ENCODE measurements at regions not wholly inside any gene's neighbourhood (a gene's known extent, or its start where the extent isn't known, plus 50 kb on each side); places are given as distances from the start of the nearest gene placed in this dataset.

DNA sequence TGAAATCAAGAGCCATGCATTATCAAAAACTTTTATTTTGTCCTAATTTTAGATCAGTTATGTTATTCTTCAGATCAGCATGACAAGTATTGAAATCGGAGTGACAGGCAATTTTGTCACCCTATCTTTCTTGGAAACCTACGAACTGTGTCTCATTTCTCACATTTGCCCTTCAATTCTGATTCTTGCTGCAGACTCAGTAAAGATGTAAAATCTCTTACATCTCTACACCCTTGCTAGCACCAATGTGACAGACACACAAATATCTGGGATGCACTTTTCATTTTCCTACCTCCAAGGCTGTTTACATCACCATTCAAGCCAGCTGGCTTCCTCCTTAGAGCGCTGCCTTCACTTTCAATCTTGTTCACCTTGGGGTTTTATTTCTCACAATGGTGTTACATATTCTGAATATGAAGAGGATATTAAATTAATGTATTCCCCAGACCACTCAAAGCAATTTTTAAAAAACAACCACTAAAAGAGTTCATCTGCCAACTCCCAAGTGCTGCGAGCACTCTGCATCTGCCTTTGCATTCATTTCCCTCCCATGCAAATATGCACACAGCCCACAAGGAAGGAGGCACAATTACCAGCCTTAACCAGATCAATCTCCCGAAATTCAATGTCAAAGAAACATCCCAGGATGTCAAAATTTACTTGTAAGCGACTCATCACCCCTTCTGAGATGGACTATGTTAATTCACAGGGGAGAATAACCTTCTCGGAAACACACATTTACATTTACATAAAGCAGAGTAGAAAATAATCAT lies 164.3 kb downstream of the ENC1 start:
- H3K4me3 Mint-ChIP-seq = no peak overlapping the region
- no peaks in the 10 kb centered on the region for H3K9me3 Mint-ChIP-seq
- no peak overlapping the region for H3K27ac Mint-ChIP-seq
- H3K36me3 Mint-ChIP-seq = no peaks in the 10 kb centered on the region
- DNase-seq (no peak), ATAC-seq (replicated peaks) (no peak)
- peaks cover 7 to 8% of the 10 kb centered on the region in 2 donors for H3K27me3 Mint-ChIP-seq
- peaks cover 2 to 3% of the 10 kb centered on the region in 2 donors for H3K4me1 Mint-ChIP-seq

DNA sequence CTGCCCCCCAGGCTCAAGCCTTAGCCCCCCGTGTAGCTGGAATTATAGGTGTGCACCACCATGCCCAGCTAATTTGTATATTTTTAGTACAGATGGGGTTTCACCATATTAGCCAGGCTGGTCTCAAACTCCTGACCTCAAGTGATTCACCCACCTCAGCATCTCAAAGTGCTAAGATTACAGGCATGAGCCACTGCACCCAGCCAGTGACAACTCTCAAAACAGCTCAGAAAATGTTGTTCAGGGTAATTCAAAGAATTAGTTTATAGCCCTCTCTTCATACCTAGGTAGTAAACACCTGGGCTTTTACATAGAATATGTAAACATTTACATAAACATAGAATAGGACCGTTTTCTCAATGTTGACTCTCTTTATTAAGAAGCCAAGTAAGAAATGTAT lies 168.7 kb downstream of the ENC1 start:
- Mint-ChIP-seq H3K4me1 (peaks cover 0 to 3% of the 10 kb centered on the region in 2 donors), H3K4me3 (no peak overlapping the region), H3K9me3 (no peaks in the 10 kb centered on the region), H3K27me3 (peaks cover 15 to 18% of the 10 kb centered on the region in 2 donors), H3K27ac (no peak overlapping the region), H3K36me3 (no peaks in the 10 kb centered on the region)
- DNase-seq = no peak
- ATAC-seq (replicated peaks) = no peak

DNA sequence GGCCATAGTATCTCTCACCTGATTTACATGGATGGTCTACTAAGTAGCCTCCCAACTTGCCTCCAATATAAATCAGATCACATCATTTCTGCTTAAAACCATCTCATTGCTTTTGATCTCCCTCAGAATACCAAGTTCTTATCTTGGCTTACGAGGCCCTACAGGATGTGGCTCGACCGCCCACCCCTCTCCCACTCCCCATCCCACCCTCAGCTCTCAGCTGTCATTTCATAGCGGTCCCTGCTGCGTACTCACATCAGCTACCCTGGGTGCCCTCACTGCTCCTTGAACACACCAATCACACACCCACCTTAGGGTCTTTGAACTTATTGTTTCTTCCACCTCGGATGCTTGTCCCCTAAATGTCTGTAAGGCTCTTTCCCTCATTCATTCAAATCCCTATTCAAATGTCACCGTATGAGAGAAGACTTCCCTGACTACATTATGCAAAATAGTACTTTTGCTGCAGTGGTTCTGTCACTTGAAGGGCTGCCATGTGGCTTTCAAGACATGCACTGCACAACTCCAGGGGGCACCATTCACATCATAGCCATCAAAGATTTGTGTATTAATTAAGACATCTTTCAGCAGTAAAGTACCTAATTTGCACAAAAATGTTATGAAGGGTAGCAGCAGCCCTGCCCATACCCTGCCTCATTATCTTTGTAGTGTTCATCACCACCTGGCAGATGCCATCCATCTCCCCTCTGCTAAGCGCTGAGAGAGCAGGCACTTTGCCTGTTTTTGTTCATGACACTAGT lies 171.1 kb downstream of the ENC1 start:
- no peak for DNase-seq
- H3K36me3 Mint-ChIP-seq = no peaks in the 10 kb centered on the region
- no peaks in the 10 kb centered on the region for H3K4me1 Mint-ChIP-seq
- no peak overlapping the region for H3K4me3 Mint-ChIP-seq
- no peaks in the 10 kb centered on the region for H3K9me3 Mint-ChIP-seq
- H3K27me3 Mint-ChIP-seq = peaks cover 11% of the 10 kb centered on the region in 2 donors
- no peak for ATAC-seq (replicated peaks)
- H3K27ac Mint-ChIP-seq = no peak overlapping the region

DNA sequence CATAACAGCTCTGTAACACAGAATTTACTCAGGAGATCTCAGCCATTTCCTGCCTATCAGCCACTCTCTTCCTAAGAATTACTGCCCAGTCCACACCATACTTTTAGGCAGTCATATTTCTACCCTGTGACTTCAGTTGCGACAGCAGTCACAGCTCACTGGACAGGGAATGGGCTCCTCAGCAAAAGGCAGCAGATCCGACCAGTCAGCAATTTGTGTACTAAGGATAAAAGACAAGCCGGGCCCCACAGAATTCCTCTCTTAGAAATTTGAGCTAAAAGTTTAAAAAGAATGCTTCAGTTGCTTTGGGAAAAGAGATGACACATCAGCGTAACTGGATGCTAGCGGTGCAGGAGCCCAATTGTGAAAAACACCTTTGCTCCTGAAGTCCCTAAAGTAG lies 172.1 kb downstream of the ENC1 start:
- no peak for ATAC-seq (replicated peaks)
- H3K36me3 Mint-ChIP-seq = no peaks in the 10 kb centered on the region
- H3K27ac Mint-ChIP-seq = no peak overlapping the region
- H3K27me3 Mint-ChIP-seq = peaks cover 11% of the 10 kb centered on the region in 2 donors
- H3K9me3 Mint-ChIP-seq = no peaks in the 10 kb centered on the region
- DNase-seq = no peak
- H3K4me3 Mint-ChIP-seq = no peak overlapping the region
- H3K4me1 Mint-ChIP-seq = no peaks in the 10 kb centered on the region

DNA sequence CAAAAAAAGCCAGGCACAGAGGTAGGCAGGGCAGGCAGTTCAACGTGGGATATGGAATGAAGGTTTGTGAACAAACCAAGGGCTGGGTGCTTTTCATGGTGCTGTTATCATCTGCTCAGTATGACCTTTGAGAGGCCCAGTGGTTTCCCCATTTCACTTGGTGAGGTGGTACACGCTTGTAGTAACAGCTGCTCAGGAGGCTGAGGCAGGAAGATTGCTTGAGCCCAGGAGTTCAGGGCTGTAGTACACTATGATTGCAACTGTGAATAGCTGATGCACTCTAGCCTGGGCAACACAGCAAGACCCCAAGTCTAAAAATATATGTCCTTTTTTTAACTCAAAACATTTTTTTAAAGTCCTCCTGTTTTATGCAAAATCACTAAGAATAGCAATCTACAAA lies 174.8 kb downstream of the ENC1 start:
- peaks cover 19% of the 10 kb centered on the region in 2 donors for H3K27me3 Mint-ChIP-seq
- DNase-seq = no peak
- no peak overlapping the region for H3K27ac Mint-ChIP-seq
- no peaks in the 10 kb centered on the region for H3K36me3 Mint-ChIP-seq
- H3K4me3 Mint-ChIP-seq = no peak overlapping the region
- H3K4me1 Mint-ChIP-seq = no peaks in the 10 kb centered on the region
- no peaks in the 10 kb centered on the region for H3K9me3 Mint-ChIP-seq
- ATAC-seq (replicated peaks) = no peak

DNA sequence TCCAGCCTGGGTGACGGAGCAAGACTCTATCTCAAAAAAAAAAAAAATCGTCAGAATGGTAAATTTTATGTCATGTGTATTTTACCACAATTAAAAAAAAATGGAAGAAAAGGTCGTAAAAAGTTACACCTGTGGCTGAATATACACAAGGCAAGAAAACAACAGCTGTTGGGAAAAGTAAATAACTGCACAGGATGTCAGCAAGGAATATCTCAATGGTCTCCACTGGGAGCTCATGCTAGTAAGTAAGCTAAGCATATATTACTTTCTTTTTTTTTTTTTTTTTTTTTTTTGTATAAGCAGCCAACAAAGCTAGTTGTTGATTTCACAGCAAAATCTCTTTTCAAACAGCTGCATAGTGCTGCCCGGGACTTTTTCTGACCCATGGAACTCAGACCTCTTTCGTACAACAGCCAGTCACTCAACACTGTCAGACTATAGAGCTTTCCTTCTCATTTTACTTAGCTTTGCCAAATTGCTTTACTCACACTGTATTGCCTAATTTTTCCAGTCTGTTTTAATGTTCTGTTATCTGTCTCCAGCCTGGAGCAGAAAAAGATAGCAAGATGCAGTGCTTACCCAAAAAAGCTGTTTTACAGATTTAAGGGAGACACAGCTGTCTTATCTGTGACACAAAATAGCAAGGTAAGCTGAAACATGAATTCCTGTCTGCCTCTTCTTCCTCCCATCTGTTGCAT lies 175.9 kb downstream of the ENC1 start:
- ATAC-seq (replicated peaks) (no peak), DNase-seq (no peak)
- Mint-ChIP-seq H3K4me1 (no peaks in the 10 kb centered on the region), H3K36me3 (no peaks in the 10 kb centered on the region), H3K9me3 (no peaks in the 10 kb centered on the region), H3K27ac (no peak overlapping the region), H3K4me3 (no peak overlapping the region), H3K27me3 (peaks cover 16 to 18% of the 10 kb centered on the region in 2 donors)

DNA sequence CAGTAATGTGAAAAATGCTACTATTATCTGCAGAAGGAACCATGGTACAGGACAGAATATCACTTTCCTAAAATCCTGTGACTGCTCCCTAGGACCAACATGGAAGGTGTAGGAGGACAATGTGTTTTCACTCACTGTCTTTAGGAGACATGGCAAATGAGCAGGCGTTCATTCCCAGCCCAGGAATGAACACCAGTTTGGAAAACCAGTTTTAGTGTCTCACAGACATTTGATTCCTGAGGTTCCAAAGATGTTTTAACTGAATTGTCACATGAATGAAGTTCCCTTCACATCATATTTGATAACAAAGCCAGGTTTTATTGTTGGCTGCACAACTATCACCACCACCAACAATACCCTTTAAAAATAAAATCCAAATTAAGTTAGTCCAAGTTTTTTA lies 178.2 kb downstream of the ENC1 start:
- Mint-ChIP-seq H3K27ac (no peak overlapping the region), H3K4me3 (no peak overlapping the region), H3K27me3 (peaks cover 13 to 14% of the 10 kb centered on the region in 2 donors), H3K36me3 (no peaks in the 10 kb centered on the region), H3K9me3 (peaks cover 0 to 2% of the 10 kb centered on the region in 2 donors), H3K4me1 (no peaks in the 10 kb centered on the region)
- DNase-seq (no peak), ATAC-seq (replicated peaks) (no peak)

DNA sequence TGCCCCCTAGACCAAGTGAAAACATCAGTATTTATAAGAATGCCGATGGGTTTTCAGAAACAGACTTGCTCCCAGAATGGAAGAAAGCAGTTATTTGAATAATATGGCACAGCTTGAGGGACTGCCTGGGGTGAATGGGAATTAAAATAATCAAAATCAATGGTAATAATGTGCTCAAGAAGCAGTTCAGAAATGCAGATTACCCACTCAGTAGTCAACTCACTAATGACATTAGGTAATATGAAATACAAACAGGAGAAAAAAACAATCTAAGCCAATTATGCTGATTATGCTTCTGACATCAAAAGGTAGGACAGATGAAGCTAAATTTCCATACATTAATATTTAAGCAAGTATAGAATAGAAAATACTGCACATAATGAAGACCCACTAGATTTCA lies 179.3 kb downstream of the ENC1 start:
- Mint-ChIP-seq H3K4me1 (no peaks in the 10 kb centered on the region), H3K9me3 (peaks cover 0 to 2% of the 10 kb centered on the region in 2 donors), H3K27me3 (peaks cover 20 to 22% of the 10 kb centered on the region in 2 donors), H3K36me3 (no peaks in the 10 kb centered on the region), H3K4me3 (no peak overlapping the region), H3K27ac (no peak overlapping the region)
- DNase-seq = no peak
- ATAC-seq (replicated peaks) = no peak

DNA sequence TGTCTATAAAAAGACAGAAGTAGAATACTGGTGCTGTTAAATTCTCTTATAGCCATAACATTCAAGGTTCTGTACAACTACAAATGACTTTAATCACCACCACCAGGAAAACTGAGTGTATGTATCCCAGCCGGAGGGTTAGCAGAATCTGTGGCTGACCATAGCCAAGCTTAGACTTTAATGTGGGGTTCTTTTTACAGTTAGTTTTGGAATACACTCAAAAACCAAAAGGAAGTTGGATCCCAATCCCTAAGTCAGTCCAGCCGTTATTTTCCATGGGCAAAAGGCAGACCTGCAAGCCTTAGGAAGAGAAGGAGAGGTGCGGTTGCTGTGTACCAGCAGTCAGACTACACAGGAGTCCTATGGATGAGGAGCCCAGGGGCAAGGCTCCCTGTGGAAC lies 179.8 kb downstream of the ENC1 start:
- Mint-ChIP-seq H3K27ac (no peak overlapping the region), H3K4me1 (no peaks in the 10 kb centered on the region), H3K4me3 (no peak overlapping the region), H3K9me3 (peaks cover 0 to 2% of the 10 kb centered on the region in 2 donors), H3K36me3 (no peaks in the 10 kb centered on the region), H3K27me3 (peaks cover 22 to 24% of the 10 kb centered on the region in 2 donors)
- ATAC-seq (replicated peaks) (no peak), DNase-seq (no peak)

DNA sequence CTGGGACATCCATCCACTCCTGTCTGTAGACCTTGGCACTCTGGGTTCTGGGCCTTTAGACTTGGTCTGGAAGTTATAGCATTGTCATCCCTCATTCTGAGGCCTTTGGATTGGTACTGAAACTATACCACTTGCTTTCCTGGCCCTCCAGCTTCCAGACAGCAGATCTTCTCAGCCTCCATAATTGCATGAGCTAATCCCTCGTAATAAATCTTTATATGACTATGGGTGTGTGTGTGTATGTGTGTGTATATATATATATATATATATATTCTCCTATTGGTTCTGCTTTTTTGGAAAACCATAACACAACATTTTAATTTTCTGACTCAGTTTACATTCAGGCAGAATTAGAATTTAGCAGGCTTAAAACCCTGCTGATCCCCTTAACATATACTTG lies 180.5 kb downstream of the ENC1 start:
- Mint-ChIP-seq H3K4me1 (no peaks in the 10 kb centered on the region), H3K27ac (no peak overlapping the region), H3K9me3 (peaks cover 0 to 2% of the 10 kb centered on the region in 2 donors), H3K27me3 (peaks cover 22 to 24% of the 10 kb centered on the region in 2 donors), H3K36me3 (no peaks in the 10 kb centered on the region), H3K4me3 (no peak overlapping the region)
- ATAC-seq (replicated peaks) (no peak), DNase-seq (no peak)

DNA sequence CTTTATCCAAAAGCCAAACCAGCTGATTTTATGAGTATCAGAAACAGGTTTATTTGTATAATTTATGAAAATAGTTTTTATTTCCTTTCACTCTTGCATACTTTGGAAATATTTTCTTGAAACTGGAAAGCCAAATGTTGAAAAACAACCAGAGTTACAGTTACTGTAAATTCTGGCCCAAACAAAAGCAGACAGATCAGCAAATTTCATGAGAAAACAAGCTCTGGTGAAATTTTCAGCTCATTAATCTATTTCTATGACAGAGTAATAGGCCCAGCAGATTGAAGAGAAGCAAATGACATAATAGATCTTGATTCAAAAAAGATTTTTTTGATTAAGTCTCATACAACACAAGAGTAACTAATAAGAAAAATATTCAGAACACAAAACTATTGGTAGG lies 182.7 kb downstream of the ENC1 start:
- Mint-ChIP-seq H3K27ac (no peak overlapping the region), H3K9me3 (peaks cover 0 to 2% of the 10 kb centered on the region in 2 donors), H3K4me3 (no peak overlapping the region), H3K4me1 (peaks cover 5% of the 10 kb centered on the region in 2 donors), H3K36me3 (no peaks in the 10 kb centered on the region), H3K27me3 (peaks cover 24 to 25% of the 10 kb centered on the region in 2 donors)
- ATAC-seq (replicated peaks) (no peak), DNase-seq (no peak)

DNA sequence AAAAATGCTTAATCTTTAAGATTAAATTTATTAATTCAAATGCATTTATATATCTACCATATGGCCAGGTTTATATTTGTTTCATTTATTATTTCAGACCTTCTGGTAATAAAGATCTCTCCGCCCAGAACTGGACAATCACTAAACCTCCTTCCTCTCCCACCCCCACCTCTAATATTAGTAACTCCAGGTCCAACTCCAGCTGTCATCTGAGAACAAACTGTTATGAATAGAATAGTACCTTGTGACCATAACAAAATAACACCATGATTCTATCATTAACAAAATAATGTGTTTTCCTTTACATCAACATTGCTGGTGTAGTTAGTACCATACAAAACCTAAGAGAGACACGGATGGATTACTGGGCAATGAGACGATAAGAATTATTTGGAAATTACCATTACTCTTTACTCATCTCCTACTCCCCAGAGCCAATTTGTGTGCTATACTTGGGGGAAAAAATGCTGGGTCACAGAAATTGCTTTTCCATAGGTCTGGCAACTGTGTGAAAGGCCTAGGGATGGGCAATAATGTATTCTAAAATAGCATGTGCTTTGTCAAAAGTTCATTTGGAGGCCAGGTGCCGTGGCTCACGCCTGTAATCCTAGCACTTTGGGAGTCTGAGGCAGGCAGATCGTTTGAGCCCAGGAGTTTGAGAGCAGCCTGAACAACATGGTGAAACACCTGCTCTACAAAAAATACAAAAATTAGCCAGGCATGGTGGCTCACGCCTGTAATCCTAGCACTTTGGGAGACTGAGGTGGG lies 186.1 kb downstream of the ENC1 start:
- Mint-ChIP-seq H3K4me1 (peaks cover 7 to 9% of the 10 kb centered on the region in 2 donors), H3K4me3 (no peak overlapping the region), H3K27me3 (peaks cover 16 to 18% of the 10 kb centered on the region in 2 donors), H3K9me3 (peaks cover 0 to 3% of the 10 kb centered on the region in 2 donors), H3K27ac (no peak overlapping the region), H3K36me3 (no peaks in the 10 kb centered on the region)
- DNase-seq (no peak), ATAC-seq (replicated peaks) (no peak)

DNA sequence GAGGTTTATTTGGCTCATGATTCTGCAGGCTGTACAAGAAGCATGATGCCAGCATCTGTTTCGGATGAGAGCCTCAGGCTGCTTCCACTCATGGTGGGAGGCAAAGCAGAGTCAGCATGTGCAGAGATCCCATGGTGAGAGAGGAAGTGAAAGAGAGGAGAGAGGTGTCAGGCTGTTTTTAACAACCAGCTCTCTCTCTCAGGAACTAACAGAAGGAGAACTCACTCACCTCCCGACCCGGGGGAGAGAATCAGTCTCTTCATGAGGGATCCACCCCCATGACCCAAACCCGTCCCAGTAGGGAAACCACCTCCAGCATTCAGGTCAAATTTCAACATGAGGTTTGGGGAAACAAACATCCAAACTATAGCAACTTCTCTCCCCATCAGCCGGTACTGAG lies 187.7 kb downstream of the ENC1 start:
- peaks cover 7 to 9% of the 10 kb centered on the region in 2 donors for H3K4me1 Mint-ChIP-seq
- no peak overlapping the region for H3K27ac Mint-ChIP-seq
- H3K9me3 Mint-ChIP-seq = peaks cover 0 to 2% of the 10 kb centered on the region in 2 donors
- H3K27me3 Mint-ChIP-seq = peaks cover 9 to 13% of the 10 kb centered on the region in 2 donors
- no peaks in the 10 kb centered on the region for H3K36me3 Mint-ChIP-seq
- no peak overlapping the region for H3K4me3 Mint-ChIP-seq
- peak; percentile 70 to 83 for ATAC-seq (replicated peaks)
- peak; percentile 20 for DNase-seq

DNA sequence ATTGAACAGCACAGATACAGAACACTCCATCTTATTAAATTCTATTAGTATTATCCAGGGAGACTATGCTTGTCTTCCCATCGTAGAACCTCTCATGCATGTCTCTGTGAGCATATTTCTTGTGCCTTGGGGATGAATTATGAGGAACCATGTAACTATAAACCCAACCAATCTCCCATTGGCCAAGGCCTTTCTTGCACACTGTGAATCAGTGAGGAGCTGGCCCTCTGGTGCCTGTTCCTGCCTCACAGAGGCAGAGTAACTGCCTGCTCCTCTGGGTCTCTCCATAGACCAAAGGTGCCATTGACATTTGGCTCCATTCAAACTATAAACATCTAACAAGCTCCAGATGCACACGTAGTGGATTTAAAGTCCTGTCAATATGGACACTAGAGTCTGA lies 190.4 kb downstream of the ENC1 start:
- Mint-ChIP-seq H3K36me3 (no peaks in the 10 kb centered on the region), H3K4me3 (no peak overlapping the region), H3K27me3 (peaks cover 0 to 4% of the 10 kb centered on the region in 2 donors), H3K4me1 (peaks cover 7 to 9% of the 10 kb centered on the region in 2 donors), H3K9me3 (peaks cover 0 to 2% of the 10 kb centered on the region in 2 donors), H3K27ac (no peak overlapping the region)
- no peak for ATAC-seq (replicated peaks)
- DNase-seq = no peak
